H1 (cell line): ENCODE measurements at regions not wholly inside any gene's neighbourhood (a gene's known extent, or its start where the extent isn't known, plus 50 kb on each side); places are given as distances from the start of the nearest gene placed in this dataset.

Experiments used
- CREB1 ChIP-seq: IDR thresholded peaks from 2 replicates; pipeline ENCODE4 v1.6.1; 2012; ENCODE audit warnings: inconsistent platforms
- CTCF ChIP-seq, 3 experiments: IDR thresholded peaks; 1 replicate in 2 of 3; 2 replicates in 1 of 3; pipeline versions ENCODE4 v1.5.1 to v1.6.1; 2011; ENCODE audit warnings: low read length in 3 of 3, mild to moderate bottlenecking in 3 of 3, inconsistent platforms in 2 of 3, low read depth in 1 of 3, moderate library complexity in 1 of 3; ENCODE audit not compliant: insufficient read depth in 1 of 3; ENCODE audit errors: control extremely low read depth in 1 of 3
- EZH2 ChIP-seq: fragments of 200-600 bp; sonication (generic); IDR thresholded peaks from 2 replicates; pipeline ENCODE4 v1.7.1; 2012; ENCODE audit warnings: low read depth, mild to moderate bottlenecking, moderate library complexity, low read length, inconsistent platforms; ENCODE audit not compliant: severe bottlenecking
- GTF2F1 ChIP-seq: IDR thresholded peaks from 2 replicates; pipeline ENCODE4 v1.6.1; 2012; ENCODE audit warnings: low read depth, low read length, improper control_type of control experiment, borderline replicate concordance
- HDAC2 ChIP-seq, 2 experiments: fragments of 300-600 bp in 1 of 2; sonication (generic) in 1 of 2; IDR thresholded peaks; 2 replicates each; pipeline ENCODE4 v1.6.1; 2011 to 2012; ENCODE audit warnings: low read depth in 2 of 2, low read length in 2 of 2, mild to moderate bottlenecking in 2 of 2, moderate library complexity in 2 of 2, borderline replicate concordance in 1 of 2, inconsistent platforms in 1 of 2
- JUND ChIP-seq: IDR thresholded peaks from 2 replicates; pipeline ENCODE4 v1.6.1; 2011; ENCODE audit warnings: mild to moderate bottlenecking, improper control_type of control experiment, low read length
- NRF1 ChIP-seq: IDR thresholded peaks from 2 replicates; pipeline ENCODE4 v1.6.1; 2011; ENCODE audit warnings: mild to moderate bottlenecking, low read depth, low read length, improper control_type of control experiment
- POLR2A ChIP-seq, 2 experiments: IDR thresholded peaks; 1 replicate in 1 of 2; 2 replicates in 1 of 2; pipeline ENCODE4 v1.6.1; 2011; ENCODE audit warnings: low read depth in 2 of 2, low read length in 2 of 2, mild to moderate bottlenecking in 2 of 2; ENCODE audit errors: control extremely low read depth in 1 of 2
- RAD21 ChIP-seq, 2 experiments: IDR thresholded peaks in 1 of 2; conservative IDR thresholded peaks in 1 of 2; 2 replicates each; pipeline ENCODE4 v1.6.1; 2011; ENCODE audit warnings: low read depth in 2 of 2, low read length in 2 of 2, improper control_type of control experiment in 1 of 2, inconsistent platforms in 1 of 2, mild to moderate bottlenecking in 1 of 2, moderate library complexity in 1 of 2
- TCF12 ChIP-seq: IDR thresholded peaks from 2 replicates; pipeline ENCODE4 v1.6.1; 2011; ENCODE audit warnings: low read depth, mild to moderate bottlenecking, low read length
- ZNF274 ChIP-seq: IDR thresholded peaks from 2 replicates; pipeline ENCODE4 v1.7.0; 2012; ENCODE audit warnings: low read length, borderline replicate concordance; ENCODE audit errors: extremely low read depth

- TF ChIP-seq POLR2A (IDR thresholded peaks at IDR 0.05; ENCODE audit: control extremely low read depth in 1 of 2, low read depth in 2 of 2, low read length in 2 of 2) (no peak), EZH2 (no peak), HDAC2 (IDR thresholded peaks at IDR 0.05; ENCODE audit: borderline replicate concordance in 1 of 2, low read depth in 2 of 2, low read length in 2 of 2) (no peak), CTCF (IDR thresholded peaks at IDR 0.05; ENCODE audit: control extremely low read depth in 1 of 3, insufficient read depth in 1 of 3, low read depth in 1 of 3, low read length in 3 of 3) (no peak), NRF1 (no peak), ZNF274 (no peak), RAD21 (IDR thresholded peaks at IDR 0.05 in 1 of 2, conservative IDR thresholded peaks at IDR 0.05 in 1 of 2; ENCODE audit: low read depth in 2 of 2, low read length in 2 of 2) (no peak), CREB1 (no peak), GTF2F1 (no peak), TCF12 (no peak), JUND (no peak)
These were observed 475.7 kb downstream of the CD83 start for GRCh38 chr6:14593286-14593685.
